Vagina (tissue), 2 donors: ENCODE measurements at regions not wholly inside any gene's neighbourhood (a gene's known extent, or its start where the extent isn't known, plus 50 kb on each side); places are given as distances from the start of the nearest gene placed in this dataset.

ENCODE experiments used
- DNase-seq, 2 donors: peaks; one replicate each; pipeline ENCODE4 v3.0.0-alpha.2; 2017; ENCODE audit errors: extremely low spot score in 2 of 2
- H3K27ac ChIP-seq: fragments of 200-600 bp; sonication (generic); one replicate; pipeline ENCODE4 v1.5.1; 2019
- H3K27me3 ChIP-seq: fragments of 200-600 bp; sonication (generic); one replicate; pipeline ENCODE4 v1.5.1; 2019
- H3K36me3 ChIP-seq, 2 donors: fragments of 200-600 bp; sonication (generic); one replicate each; pipeline ENCODE4 v1.5.1; 2017 to 2019
- H3K4me1 ChIP-seq: fragments of 200-600 bp; sonication (generic); one replicate; pipeline ENCODE4 v1.5.1; 2019
- H3K4me3 ChIP-seq, 2 donors: fragments of 200-600 bp; sonication (generic); 1 replicate in 1 of 2; 2 replicates in 1 of 2; pipeline ENCODE4 v1.5.1; 2016 to 2019
- H3K9me3 ChIP-seq: fragments of 200-600 bp; sonication (generic); one replicate; pipeline ENCODE4 v1.5.1; 2019
- POLR2A ChIP-seq, 2 donors: fragments of 450-650 bp; IDR thresholded peaks; one replicate each; pipeline ENCODE4 v1.6.1; 2017; ENCODE audit warnings: antibody characterized with exemption in 2 of 2, mild to moderate bottlenecking in 2 of 2, moderate library complexity in 2 of 2
- POLR2AphosphoS5 ChIP-seq, 2 donors: sonication (generic); formaldehyde crosslinking; IDR thresholded peaks; one replicate each; pipeline ENCODE4 v1.9.0; 2017; ENCODE audit warnings: antibody characterized with exemption in 2 of 2, mild to moderate bottlenecking in 2 of 2, low read depth in 1 of 2; ENCODE audit not compliant: insufficient read depth in 1 of 2
- intact Hi-C: fragments of 100-400 bp; cut with DNase I; formaldehyde crosslinking; loops from one replicate; pipeline ENCODE4 v1.15.1; 2023
- TF ChIP-seq, protein P1 (sequence below), 3 experiments: fragments of 450-650 bp in 2 of 3; fragments of 200-600 bp in 1 of 3; sonication (generic) in 1 of 3; IDR thresholded peaks; one replicate each; pipeline ENCODE4 v1.5.1; 2017 to 2019; ENCODE audit warnings: antibody characterized with exemption in 3 of 3, mild to moderate bottlenecking in 2 of 3, moderate library complexity in 2 of 3

- Histone ChIP-seq H3K36me3 (no peaks in the 10 kb centered on the region), H3K27me3 (no peaks in the 10 kb centered on the region), H3K27ac (no peak overlapping the region), H3K4me1 (no peaks in the 10 kb centered on the region), H3K9me3 (peaks cover 2% of the 10 kb centered on the region), H3K4me3 (no peak overlapping the region)
- DNase-seq: no peak
- TF ChIP-seq, protein P1, sequence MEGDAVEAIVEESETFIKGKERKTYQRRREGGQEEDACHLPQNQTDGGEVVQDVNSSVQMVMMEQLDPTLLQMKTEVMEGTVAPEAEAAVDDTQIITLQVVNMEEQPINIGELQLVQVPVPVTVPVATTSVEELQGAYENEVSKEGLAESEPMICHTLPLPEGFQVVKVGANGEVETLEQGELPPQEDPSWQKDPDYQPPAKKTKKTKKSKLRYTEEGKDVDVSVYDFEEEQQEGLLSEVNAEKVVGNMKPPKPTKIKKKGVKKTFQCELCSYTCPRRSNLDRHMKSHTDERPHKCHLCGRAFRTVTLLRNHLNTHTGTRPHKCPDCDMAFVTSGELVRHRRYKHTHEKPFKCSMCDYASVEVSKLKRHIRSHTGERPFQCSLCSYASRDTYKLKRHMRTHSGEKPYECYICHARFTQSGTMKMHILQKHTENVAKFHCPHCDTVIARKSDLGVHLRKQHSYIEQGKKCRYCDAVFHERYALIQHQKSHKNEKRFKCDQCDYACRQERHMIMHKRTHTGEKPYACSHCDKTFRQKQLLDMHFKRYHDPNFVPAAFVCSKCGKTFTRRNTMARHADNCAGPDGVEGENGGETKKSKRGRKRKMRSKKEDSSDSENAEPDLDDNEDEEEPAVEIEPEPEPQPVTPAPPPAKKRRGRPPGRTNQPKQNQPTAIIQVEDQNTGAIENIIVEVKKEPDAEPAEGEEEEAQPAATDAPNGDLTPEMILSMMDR (IDR thresholded peaks at IDR 0.05): no peak
- TF ChIP-seq POLR2A (IDR thresholded peaks at IDR 0.05): no peak
- no peak for TF ChIP-seq POLR2AphosphoS5 (IDR thresholded peaks at IDR 0.05; ENCODE audit: insufficient read depth in 1 of 2, low read depth in 1 of 2)
- intact Hi-C loops: no loop called here
Measured at GRCh38 chr22:45107671-45108070, 56.1 kb upstream of the NUP50 start.

DNA sequence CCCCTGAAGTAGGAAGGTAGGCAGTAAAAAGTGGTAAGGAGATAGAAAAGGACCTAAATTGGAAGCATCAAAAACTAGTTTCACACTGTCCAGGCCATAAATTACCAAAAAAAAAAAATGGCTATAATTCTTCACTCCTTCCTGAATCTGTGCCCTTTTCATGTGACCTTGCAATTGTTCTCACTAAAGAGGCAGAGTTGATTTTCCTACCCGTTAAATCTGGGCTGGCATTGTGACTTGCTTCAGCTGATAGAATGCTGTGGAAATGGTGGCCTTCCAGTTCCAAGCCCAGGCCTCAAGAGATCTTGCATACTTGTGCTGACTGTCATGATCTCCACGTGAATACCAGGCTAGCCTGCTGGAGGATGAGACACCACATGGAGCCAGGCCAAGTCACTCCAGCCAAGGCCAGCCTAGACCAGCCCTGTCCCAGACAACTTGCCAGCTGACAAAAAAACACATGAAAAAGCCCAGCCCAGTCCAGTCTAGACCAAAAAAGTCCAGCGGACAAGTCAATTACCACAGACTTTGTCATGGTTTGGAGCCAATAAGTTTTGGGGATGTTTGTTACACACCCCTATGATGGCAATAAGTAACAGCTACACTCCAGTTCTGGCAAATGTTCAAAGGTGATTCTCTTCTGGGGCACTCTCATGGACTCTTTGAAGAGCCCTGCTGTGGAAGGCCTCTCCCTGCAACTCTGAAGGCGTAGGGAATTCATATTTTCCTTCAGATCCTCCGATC, 51.4 kb upstream of the NUP50 start:
- Histone ChIP-seq H3K36me3 (no peaks in the 10 kb centered on the region), H3K27ac (no peak overlapping the region), H3K27me3 (no peaks in the 10 kb centered on the region), H3K9me3 (peaks cover 3% of the 10 kb centered on the region), H3K4me1 (no peaks in the 10 kb centered on the region), H3K4me3 (no peak overlapping the region)
- TF ChIP-seq POLR2A (IDR thresholded peaks at IDR 0.05) (no peak), POLR2AphosphoS5 (IDR thresholded peaks at IDR 0.05; ENCODE audit: insufficient read depth in 1 of 2, low read depth in 1 of 2) (no peak)
- TF ChIP-seq, protein P1 (IDR thresholded peaks at IDR 0.05): no peak
- intact Hi-C loops: no loop called here
- no peak for DNase-seq
